Fibroblast of skin of scalp (primary cell): ENCODE measurements at regions not wholly inside any gene's neighbourhood (a gene's known extent, or its start where the extent isn't known, plus 50 kb on each side); places are given as distances from the start of the nearest gene placed in this dataset.
"Not testable (repeated sequence)": the region's sequence is repeated elsewhere in the genome, so short reads cannot be mapped to it uniquely, and the experiment has no call there.

Source experiments
- DNase-seq: peaks from one replicate; pipeline ENCODE4 v3.0.0-alpha.2; 2013

DNA sequence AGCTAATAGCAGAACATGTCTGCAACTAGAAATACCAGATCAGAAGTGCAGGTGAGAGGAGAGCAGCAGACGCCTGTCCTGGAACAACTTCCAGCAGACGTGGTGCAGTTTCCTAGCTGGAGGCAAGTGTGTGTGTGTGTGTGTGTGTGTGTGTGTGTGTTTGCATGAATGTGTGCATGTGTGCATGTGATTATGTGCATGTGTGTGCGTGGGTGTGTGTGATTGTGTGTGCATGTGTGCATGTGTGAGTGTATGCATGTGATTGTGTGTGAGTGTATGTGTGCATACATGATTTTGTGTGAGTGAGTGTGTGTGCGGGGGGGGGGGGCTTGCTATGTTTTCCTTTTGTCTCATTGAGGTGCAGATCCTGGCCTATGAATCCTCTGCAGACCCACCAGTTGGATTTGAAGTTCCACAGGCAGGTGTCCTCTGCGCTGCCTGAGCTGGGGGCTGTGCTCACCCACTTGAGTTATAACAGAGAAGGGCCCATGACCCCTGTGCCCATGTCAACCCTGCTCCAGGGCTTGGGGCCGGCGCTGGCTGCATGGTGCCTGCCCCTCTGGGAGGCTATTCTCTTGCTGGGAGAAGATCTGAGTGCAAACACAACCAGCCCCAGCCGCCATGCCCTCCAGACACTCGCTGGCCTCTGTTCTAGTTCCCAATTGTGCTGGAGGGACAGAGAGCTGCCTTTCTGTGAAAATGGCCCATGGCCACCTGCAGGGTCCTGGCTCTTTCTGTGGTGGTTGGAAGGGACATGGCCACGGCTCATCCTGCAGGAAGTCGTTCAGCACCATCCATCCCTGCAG, 821.3 kb downstream of the BRD1 start:
- no peak for DNase-seq

DNA sequence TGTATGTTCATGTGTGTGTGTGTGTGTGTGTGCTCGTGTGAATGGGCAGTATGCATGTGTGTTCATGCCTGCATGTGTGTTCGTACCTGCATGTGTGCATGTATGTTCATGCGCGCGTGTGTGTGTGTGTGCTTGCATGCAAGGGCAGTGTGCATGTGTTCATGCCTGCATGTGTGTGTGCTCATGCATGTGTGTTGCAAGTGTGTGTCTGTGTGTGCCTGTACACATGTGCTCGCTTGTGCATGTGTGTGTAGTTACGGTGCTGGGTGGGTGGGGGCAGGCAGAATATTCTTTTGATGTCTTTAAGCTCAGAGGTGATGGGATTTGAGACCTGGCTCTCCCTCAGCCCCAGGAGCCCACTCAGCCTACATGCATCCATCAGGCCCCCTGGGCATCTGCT, 822.1 kb downstream of the BRD1 start:
- no peak for DNase-seq

DNA sequence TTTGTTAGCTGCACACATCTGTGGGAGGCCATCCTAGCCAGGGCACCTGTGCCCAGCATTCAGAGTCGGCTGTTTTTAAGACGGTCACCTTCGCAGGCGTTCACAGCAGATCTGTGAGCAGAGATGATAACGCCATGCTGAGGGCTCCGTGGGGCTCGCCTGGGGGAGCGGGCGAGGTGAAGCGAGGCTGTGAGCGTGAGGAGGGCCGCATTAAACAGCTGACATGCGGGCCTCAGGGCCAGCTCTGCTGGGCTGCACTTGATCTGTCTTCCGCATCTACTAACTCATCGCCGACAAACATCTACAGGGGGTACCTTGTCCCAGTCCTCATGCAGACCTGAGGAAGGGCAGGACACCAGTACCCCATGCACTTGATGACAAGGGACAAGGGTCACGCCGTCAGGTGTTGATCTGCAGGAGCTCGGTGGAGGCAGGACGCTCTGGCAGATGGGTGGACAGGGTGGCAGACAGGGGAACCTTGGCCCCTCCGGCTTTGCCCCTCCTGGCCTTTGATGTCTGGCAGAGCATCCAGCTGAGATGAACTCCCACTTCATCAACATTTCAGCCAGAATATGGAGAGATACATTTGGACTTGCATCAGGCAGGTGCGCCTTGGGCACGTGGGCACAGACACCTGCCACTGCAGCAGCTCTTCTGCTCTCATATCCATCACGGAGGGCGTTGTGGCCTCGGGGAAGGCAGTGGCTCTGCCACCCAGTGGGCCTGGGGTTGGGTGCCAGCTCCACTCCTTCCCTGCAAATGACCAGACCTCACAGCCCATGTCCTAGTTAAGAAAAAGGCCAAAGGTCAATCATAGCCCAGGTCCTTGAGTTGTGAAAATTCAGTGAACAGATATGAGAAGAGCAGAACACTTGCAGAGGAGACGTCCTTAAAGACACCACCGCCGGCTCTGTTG, 822.9 kb downstream of the BRD1 start:
- no peak for DNase-seq

DNA sequence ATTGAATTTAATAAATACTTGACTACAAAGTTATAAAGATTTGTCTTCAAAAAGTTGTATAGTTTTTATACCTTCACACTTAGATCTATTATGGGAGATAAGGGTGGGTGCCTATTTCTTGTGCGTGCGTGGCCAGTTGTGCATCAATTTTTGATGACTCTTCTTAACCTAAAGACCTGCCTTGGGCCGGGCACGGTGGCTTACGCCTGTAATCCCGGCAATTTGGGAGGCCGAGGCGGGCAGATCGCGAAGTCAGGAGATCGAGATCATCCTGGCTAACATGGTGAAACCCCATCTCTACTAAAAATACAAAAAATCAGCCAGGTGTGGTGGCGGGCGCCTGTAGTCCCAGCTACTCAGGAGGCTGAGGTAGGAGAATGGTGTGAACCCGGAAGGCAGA, 830.1 kb downstream of the BRD1 start:
- DNase-seq, result not testable (repeated sequence)

DNA sequence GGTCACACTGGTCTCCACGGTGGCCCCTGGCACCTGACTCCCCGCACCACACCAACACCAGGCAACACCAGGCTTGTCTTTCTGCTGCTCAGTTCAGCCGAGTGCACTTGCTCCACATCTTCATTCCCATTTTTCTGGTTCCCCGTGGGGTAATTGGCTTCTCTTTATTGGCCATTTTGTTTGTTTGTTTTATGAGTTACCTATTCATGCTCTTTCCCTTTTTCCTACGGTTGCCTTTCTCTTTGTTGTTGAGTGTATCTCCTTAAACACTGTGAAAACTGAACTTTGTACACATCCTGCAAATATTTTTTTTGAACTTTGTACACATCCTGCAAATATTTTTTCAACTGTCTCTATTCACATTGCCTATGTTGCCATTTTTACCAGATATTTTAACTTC, 834.0 kb downstream of the BRD1 start:
- no peak for DNase-seq

DNA sequence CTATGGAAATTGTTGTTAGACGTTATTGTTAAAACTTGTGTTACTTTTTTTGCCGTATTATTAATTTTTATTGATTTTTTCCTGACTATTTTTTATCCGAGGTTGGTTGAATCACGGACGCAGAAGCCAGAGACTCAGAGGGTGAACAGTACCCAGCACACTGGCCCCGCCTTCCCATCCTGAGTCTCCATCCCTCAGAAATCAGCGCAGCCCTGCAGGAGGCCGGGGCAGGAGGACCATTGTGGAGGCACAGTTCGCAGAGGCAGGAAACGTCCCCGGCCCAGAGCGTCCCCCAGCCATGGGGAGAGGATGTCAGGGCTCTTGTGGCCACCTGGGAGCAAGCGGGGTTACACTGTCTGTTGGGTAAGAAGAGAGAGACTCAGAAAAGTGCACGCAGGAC, 843.0 kb downstream of the BRD1 start:
- no peak for DNase-seq

DNA sequence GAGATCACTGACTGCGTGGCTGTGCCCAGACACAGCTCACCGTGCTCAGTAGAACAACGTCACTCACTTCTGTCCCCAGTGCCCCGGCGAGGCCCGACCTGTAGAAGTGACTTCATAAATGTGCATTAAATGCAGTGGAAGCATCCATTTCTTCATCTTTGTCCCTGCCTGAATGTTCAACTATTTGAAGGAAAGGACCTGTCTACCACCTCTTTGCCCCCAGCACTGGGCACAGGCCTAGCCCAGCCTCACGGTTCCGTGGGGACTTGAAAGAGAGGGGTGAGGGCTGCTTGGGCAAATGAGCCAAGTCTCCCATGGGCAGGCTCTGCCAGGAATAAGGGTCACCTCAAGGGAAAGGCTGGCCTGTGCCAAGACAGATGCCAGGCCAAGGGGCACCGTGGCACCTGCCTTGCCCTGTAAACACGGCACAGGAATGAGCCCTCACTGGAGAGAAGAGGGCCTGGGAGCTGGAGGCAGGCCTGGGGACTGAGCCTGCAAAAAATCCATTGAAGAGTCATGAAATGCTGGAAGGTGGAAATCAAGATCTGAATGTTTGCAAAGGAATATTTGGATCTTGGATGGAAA, 845.3 kb downstream of the BRD1 start:
- no peak for DNase-seq

DNA sequence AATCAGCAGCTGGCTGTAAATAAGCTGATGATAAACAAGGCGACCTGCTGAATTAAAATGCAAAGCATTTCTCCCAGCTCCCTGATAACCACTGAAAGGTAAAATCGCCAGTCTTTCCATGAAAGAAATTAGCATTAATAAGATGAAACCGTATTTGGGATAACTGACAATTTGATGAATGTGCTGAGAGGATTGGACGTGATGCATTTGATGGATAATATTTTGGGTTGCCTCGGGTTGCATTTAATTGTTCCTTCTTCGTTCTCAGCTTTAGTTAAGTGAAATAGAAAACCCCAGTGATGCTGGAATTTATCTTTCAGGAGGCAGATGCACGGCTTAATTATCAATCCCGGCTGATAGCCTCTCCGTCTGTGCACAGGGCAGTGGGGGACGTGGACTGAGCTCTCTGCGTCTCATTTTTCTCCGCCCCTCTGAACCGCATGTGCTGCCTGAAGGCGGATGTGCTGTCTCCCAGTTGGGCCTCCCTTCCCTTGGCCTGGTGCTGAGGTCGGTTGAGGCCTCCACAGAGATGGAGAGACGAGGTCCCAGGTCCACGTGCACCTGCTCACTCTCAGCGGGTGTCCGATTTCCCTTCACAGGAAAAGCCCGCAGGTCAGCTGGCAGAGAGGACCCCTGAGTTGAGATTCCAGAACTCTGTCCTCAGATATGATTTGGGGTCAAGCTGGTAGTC, 846.2 kb downstream of the BRD1 start:
- DNase-seq, result no peak

DNA sequence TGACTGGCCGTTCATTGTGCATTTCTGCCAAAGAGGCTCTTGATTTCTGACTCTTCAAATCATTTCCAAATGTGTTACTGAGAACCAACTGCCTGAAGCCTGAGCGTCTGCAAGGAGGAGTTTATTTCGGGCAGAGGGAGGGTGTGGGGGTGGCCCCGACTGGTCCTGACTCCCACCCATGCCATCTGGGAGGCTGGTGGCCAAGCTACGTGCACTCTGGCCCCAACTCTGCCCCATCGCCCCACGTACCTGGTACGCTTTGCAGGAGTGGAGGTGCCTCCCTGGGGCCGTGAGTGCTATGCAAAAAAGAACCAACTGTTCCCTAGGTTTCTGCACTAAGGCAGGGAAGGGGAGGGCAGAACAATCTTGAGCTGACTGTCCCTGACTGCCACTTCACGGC, 846.8 kb downstream of the BRD1 start:
- no peak for DNase-seq

DNA sequence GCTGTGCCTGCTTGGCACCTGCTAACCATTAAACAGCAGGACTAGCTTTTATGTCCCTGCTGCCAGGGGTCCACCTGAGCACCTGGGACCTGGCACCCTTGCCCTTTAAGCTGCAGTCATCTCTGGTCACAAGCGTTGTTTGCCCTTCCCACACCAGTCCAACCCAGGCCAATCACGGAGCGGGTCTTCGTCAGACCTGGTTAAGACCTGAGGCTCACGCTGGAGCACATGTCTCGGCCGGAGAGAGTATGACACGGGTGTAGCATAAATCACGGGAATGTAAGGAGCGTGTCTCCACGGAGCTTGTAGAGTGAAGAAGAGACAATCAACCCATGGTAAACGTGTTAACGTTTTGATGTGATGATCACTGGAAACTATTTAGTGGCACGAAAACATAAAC, 847.3 kb downstream of the BRD1 start:
- no peak for DNase-seq

DNA sequence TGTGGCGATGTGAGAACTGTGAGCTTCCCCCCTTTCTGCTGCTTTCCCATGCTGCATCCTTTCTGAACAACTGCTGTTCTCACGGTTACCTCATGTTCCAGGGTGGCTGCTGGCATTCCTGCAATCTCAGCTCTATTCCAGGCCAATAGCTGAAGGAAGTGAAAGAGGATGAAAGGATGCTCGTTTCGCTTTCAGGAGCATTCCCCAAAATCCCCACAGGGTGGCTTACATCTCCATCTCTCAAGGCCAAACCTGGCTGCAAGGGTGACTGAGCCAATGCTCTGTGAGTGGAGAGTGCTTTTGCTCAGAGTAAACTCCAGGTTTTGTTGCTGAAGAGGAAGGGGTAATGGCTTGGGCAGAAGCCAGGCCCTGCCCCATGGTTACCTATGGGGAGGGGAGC, 848.2 kb downstream of the BRD1 start:
- DNase-seq, result peak; percentile 4

DNA sequence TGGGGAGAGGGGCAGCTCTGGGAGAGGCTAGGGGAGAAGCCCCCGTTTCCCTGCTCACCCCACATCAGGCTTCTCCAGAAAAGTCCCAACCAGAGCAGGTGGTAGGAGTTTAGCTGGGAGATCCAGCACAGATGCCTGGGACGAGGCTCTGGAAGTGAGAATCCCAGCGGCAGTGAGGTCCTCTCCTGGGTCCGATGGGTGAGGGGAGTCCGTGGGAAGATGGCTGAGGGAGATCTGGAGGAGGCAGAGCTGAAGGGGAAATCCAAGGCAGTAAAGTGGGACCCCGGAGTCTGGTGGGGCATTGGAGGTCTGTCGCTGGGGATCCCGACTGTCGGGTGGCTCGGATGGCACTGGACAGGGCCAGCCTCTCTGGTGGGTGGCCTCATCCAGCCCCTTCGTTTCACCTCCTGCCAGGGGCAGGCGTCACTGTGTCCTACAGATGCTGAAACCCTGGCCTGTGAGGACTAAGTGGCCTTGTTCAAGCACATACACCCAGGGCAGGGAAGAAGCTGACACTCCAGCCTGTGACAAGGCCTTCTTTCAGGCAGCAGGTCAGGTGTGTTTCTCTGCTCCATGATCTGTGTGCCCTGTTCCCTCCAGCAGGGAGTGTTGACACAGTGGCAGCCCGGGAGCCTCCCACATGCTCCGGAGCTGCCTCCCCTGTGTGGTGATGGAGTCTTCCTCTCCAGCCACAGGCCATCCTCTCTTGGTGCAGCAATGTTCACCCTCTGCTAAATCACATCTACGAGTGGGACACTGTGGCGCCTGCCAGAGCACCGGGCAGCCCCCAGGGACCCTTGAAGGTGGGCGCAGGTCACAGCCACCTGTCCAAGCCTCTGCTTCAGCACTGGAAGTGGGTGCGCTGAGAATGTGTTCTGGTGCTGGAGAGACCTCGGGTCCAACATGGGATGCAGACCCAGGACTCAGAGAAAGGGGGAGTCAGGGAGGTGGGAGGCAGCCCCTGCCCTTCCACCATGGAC, 850.8 kb downstream of the BRD1 start:
- no peak for DNase-seq

DNA sequence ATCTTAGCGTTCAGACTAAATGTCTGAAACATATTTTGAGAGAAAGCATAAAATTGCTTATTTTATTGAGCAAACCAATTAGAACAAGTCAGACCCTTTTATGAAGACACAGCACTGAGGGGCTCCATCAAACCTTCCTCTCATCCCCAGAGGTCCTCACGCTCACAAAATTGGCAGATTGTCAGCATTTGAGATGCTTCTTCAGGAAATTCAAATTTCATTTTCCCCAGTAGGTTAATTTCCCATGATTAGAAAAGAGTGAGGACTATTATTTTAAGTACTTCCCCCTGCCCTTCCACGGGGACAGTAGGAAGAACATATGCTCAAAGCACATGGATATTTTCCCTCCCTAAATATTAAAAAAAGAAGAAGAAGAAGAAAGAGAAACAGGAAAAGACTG, 851.8 kb downstream of the BRD1 start:
- DNase-seq, result no peak

DNA sequence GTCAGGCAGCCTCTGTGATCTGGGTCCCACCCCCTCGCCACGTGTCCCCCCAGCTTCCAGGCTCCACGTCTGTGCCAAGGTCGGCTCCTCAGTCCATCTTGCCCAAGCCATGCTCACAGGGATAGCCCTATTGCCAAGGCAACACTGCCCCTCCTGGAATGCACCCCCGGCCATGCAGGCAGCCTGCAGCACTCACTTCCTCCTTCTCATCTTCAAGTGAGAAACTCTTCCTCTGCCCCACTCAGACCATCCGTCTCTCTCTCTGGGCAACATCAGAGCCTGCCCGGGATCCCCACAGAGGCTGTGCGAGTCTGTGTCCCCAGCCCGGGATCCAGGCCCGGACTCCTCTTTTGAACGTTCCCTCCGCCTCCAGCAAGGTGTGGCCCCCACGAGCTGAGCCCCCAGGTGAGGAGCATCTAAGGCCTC, 852.3 kb downstream of the BRD1 start:
- DNase-seq, result no peak

DNA sequence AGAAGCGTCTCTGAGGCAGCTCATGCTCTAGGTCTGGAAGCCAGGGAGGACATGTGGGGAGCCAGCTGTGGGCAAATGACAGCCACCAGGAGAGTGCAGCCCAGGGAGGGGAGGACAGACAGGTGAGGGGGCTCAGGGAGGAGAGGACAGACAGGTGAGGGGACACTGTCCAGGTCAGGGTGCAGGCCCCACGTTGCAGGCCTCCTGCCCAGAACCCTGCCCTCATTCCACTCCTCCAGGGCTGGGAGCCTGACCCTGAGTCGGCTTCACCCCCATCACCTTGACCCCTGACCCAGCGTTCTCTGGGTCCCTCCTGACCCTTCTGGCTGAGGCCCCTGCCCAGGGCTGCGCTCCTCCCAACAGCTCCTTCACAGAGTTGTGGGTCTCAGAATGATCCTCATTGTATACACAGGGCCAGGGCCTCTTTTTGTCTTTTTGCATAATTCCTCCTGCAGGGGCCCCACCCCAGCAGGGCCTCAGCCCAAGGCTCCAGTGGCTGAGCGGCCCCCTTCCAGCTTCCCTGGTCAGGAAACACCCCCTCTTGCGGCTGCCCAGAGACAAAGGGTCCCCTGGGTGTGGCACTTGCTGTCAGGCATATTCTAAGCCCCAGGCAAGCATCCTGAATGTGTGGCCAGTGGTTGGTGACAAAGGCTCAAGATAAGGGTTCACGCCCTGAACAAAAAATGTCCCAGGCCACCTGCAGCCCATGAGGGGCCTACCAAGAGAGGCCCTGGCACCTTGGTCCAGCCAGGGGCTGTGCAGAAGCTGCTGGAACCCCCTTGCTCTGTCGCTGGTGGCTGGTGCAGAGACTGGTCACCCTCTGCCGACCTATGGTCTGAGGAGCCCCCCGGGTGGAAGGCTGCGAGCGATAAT, 853.0 kb downstream of the BRD1 start:
- no peak for DNase-seq

DNA sequence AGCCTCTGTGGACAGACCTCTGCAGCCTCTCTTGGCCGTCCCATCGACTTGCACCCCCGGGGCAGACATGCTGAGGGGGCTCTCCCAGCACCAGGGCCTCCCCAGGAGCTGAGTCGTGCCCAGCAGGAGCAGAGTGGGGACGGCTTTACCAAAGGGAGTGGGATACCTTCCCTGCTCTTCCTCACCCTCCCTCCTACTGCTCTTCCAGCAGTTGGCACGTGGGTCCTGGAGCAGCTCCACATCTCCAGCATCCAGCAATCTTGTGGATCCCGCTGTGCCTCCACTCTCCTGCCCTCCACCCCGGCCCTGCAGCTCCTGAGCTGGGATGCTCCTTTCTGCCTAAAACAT, 854.0 kb downstream of the BRD1 start:
- no peak for DNase-seq

DNA sequence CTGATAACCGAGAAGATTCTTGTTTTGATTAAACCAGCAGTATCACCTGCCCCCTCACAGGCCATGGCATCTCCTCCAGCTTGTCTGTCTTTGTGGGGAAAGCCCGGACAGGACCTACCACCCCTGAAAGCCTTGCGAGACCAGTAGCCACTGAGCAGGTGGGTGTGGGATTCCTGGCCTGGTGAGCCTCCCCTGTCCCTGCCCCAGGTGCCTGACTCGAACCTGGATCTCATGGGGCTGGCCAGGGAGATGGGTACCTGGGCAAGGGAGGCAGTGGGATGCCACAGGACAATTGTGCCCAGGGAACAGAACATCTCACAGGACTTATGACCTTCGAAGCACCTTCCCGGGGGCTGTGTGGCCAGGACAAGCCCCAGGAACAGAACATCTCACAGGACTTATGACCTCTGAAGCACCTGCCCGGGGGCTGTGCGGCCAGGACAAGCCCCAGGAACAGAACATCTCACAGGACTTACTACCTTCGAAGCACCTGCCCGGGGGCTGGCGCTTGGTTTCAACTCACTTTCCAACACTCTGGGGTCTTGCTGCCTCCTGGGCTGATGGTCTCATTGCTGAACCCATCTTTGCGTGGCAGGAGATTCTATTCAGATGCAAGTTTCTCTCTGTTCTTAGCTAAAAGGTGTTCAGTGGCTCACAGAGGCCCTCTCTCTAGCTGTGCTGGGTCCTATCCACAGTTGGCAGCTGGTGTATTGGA, 854.5 kb downstream of the BRD1 start:
- no peak for DNase-seq

DNA sequence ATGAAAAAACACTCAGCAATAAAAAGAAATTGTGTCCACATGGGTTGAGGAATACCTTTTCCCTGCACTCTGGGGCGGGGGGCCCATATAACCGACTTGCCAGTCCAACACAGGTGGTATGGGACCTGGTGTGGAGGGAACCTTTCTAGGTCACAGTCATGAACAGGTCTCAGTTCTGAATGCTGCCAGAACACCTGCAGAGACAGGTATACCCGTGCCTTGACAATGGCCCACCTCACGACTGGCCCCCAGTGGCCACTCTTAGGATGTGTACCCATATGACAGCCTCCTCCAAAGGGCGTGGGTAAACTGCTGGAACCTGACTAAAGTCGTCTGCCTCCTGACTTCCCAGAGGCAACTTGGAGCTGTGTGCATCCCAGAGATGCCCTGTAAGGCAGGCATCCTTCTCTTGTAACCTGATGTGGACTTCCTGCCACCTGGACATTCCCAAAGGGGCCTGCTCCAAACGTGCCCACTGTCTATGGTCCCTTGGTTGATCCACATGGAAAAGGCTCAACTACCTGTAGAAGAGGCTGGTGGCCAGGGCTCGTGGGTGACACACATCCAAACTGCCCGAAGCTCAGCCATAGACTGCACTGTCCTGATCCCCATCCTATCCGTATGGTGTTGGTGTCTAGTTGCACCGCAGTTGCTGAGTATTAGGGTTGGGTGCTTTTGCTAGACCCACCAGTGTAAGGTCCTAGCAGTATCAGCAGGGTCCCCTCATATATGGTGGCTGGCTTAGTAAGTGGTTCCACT, 859.3 kb downstream of the BRD1 start:
- no peak for DNase-seq

DNA sequence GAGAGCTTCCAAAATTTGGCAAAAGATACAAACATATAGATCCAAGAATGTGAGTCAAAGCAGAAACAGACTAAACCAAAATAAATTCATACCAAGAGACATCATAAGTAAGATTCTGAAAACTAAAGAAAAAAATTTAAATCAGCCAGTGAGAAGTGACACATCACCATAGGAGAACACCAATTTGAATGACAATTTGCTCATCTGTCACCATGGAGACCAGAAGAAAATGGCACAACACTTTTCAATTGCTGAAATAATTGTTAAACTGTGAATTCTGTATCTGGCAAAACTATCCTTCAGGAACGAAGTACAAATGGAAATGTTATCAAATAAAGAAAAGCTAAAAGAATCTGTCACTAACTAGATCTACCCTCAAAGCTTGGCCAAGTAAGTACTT, 864.3 kb downstream of the BRD1 start:
- no peak for DNase-seq
